Suppressor macrophage (primary cell): ENCODE measurements at regions not wholly inside any gene's neighbourhood (a gene's known extent, or its start where the extent isn't known, plus 50 kb on each side); places are given as distances from the start of the nearest gene placed in this dataset.
A peak's percentile ranks its signal among the peaks of the same experiment; 100 is the strongest.

Source experiments
- DNase-seq, 4 experiments: peaks; one replicate each; pipeline ENCODE4 v3.0.0-alpha.2; 2020 to 2022

DNA sequence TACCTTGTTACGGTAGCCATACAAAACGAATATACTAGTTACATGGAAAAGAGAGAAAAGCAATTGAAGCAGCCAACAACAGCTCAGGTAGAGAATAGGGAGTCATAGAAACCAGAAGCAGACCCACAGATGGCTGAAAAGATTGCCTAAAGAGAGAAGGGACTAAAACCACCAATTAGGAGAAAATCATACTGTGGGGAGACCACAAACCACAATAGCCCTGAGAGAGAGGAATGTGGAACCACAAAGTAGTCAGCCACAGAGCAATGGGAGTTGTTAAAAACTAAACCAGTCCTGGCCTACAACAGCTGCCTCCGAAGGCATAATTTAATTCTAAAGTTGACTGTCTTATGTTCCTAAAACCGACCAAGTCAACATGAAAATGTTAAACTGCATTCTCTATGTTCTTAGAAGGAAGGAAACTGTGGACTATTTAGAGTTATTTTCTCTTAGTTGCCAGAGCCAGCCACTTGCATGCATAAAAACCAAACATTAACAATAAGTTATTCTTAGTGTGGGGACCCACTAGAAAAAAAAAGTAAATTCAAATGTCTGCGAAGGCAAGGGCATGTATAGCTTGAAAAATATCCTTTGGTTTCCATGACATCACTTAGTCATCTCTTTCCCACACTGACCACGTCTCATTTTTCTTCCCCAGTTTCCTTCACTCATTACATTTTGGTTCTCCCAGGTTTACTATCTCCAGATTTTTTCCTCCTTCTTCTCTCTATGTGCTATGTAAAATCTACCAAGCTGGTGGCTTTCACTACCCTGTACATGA, 398.1 kb downstream of the NOVA1 start:
- no peak for DNase-seq

GRCh38 chr14:26199096-26199495, 398.7 kb downstream of the NOVA1 start:
- no peak for DNase-seq

- DNase-seq, result no peak
Measured at GRCh38 chr14:26194816-26195215, 403.0 kb downstream of the NOVA1 start.

DNA sequence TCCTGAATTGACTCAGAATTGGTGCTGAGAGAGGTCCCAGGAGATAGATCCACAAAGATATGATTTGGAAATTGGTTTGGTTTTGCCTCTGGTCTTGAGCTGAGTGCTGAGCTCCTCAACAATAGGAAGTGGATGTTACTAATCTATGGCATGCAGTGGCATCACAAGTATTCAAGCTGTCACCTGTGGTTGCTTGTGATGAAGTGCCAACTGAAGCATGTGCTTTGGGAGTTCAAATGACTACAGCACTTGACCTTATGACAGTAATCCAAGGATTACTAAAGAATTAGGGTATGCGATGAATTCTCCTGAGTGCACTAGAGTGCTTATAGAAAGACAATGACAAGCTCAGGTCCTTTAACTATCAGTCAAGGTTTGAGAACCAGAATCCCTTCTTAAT, 406.2 kb downstream of the NOVA1 start:
- DNase-seq, result no peak

GRCh38 chr14:26191123-26191522, 406.7 kb downstream of the NOVA1 start:
- no peak for DNase-seq

GRCh38 chr14:26190646-26191045, 407.2 kb downstream of the NOVA1 start:
- no peak for DNase-seq

DNA sequence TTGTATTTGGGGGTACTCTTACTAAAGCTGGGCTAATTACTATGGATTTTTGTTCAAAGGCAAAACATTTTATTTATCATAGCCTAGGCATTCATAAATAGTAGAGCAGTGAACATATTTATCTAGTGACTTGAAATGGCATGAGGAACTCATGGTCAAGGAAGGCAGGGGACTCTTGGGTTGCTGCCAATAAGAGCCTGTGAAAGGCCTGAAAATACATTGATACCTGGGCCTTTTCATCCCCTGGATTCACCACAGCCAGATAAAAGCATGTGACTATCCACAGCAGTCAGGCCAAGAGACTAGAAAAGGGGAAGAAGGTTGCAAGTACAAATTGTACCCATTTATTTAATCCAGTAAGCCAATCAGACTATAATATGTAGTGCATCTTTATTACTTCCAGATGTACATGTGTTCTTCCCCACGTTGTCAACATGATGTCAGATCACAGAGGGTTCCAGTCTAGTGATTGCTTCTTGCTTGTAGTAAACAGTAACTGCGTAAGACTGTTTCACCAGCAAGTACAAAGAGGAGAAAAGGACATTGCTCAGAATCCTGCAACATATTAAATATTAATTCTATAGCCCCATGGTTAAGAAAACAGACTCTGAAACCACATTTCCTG, 409.7 kb downstream of the NOVA1 start:
- DNase-seq, result no peak

DNA sequence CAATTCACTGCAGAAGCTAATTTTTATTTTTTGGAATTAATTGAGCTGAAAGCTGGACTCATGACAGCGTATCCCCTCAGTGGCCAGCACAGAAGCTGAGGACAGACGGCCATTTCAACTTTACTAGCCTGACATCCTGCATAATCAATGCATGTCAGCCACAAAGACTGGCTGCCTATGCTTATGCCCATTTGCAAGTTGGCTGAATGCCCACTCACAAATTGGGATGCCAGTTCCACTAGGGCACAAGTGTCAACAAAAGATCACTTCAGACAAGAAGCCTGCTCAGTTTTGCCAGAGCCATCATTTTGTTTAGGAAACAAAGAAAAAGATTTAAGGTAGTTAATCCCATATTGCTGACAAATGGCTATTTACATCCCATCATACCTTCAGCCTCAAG, 417.6 kb downstream of the NOVA1 start:
- DNase-seq, result no peak

DNA sequence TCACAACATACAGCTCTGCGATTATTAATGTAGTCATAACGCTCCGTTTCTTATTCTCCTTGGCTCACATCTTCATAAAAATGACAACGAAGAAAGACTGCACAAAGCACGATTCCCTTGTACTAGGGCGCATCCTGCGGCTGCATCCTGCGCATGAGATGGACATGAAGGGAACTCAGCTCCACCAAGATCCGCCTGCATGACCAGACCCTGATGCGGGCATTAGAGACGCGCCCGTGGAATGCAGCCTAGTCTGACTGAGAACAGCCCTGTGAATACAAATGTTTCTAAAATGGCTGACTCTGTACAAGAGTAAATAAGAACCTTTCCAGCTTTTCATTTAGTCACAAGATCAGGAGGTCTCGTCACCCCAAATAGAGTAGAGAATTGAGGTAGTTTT, 422.2 kb downstream of the NOVA1 start:
- DNase-seq, result no peak

DNA sequence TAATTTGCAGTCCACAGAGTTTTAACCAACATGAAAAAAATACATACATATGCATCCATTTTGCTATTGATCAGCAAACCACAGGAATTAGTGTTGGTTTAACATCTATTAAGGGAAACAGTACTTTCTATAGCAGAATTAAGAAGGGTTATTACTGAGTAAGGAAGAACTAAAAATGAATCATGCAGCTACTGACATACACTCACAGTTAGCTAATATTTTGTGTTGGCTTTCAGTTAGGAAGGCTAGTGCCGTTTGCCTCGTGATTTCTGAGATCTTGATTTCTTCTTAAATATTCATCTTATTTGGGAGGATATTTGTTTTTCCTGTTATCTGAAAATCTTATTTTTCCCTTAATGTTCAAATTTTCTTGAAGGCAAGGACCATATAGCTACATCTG, 423.4 kb downstream of the NOVA1 start:
- DNase-seq, result no peak

DNA sequence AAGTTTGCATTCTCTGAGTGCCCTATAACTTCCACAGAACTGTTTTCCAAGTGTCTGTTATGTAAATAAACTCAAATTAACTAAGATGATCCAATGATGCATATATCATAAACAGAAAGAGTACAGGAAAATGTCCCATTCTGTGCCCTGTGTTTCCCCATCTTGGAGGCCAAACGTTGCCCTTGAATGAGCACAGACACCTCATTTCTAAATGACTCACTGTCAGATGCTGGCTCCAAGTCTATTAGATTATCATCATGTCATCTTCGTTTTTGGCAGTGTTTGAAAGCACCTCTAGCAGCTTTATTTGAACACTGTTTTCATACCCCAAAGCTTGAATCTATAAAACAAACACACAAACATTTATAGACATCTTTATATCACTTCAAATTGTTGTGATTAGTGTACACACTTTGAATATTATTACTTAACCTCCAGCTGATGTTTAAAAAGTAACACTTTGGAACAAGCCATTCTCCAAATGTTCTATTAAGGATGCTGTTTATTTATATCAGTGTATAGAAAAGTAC, 424.2 kb downstream of the NOVA1 start:
- no peak for DNase-seq

GRCh38 chr14:26172396-26172795, 425.4 kb downstream of the NOVA1 start:
- DNase-seq, result no peak

GRCh38 chr14:26170885-26171284, 426.9 kb downstream of the NOVA1 start:
- DNase-seq, result no peak

DNA sequence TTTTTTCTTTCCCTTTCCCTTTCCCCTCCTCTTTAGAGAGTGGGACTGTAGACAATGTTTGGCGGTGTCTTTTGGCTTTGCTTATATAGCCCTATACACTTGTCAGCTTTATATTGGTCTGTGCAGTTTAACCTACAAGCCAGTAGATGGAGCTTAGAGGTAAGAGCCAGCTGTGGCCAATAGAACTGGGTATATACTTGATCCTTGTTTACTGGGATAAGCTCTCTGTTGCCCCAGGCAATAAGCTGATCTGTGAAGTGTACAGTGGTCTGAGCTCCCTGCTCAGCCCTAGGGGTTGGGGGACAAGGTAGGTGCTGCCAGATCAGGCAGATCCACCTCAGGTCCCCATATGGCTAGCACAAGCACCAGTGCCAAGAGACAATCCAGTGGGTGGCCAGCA, 434.1 kb downstream of the NOVA1 start:
- peak in 1 of 4 experiments; percentile 1 for DNase-seq

GRCh38 chr14:26157517-26157916, 440.3 kb downstream of the NOVA1 start:
- no peak for DNase-seq

- no peak for DNase-seq
Measured at GRCh38 chr14:26143057-26143456, 454.8 kb downstream of the NOVA1 start.

- DNase-seq, result no peak
Measured at GRCh38 chr14:26138764-26139445, 458.9 kb downstream of the NOVA1 start.

DNA sequence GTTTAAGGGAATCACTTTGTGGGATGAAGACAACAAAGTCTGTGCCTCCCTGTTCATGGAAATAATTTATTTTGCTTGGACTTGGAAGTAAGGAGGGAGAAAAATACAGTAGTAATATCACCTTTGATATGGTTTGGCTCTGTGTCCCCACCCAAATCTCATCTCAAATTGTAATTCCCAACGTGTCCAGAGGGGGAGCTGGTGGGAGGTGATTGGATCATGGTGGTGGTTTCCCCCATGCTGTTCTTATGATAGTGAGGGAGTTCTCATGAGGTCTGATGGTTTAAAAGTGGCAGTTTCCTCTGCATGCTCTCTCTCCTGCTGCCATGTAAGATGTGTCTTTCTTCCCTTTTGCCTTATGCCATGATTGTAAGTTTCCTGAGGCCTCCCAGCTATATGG, 460.7 kb downstream of the NOVA1 start:
- DNase-seq, result no peak

- DNase-seq, result no peak
Measured at GRCh38 chr14:26132061-26132645, 465.7 kb downstream of the NOVA1 start.

DNA sequence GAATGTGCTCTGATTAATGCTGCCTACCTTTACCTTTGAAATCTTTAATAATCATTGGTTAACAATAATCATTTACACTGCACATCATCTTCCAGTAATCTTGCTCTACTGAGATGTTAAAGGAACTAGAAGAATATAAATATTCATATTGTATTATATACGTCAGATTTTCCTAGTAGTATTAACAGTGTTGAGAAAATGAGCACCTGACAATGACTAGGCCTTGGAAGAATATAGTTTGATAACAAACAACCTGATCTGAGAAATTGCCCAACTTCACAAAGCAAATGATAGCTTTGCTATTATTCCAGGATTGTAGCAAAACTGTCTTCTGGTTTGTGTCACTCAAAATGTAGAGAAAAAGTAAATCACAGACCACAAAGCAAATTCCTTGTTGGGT, 467.1 kb downstream of the NOVA1 start:
- DNase-seq, result no peak

GRCh38 chr14:26128931-26129671, 468.7 kb downstream of the NOVA1 start:
- no peak for DNase-seq

DNA sequence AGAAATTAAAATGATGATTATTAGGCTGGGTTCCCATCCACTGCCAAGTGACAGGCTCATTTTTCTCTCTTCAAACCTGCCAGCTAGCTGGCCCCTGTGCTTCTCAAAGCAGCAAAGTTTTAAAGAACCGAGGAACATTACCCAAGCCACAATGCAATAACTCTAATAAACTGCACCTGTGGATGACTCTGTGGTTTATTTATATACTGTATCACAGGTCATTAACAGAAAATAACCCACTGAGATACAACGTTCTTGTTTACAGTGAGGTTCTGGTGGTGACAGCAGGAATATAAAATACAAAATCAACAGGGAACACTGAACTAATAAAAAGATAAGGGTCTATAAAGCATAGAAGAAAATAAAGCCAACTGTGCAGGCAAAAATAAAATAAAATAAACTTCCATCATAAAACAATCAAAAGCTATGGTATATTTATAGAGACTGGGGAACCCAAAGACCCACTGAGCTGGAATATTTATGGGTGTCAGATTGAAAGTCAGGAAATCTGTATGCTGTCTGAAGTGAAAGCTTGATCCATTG, 472.9 kb downstream of the NOVA1 start:
- DNase-seq, result no peak
